Bronchial epithelial cell (primary cell): ENCODE measurements at regions not wholly inside any gene's neighbourhood (a gene's known extent, or its start where the extent isn't known, plus 50 kb on each side); places are given as distances from the start of the nearest gene placed in this dataset.
"Not testable (repeated sequence)": the region's sequence is repeated elsewhere in the genome, so short reads cannot be mapped to it uniquely, and the experiment has no call there.

Experiments used
- DNase-seq: peaks from one replicate; pipeline ENCODE4 v3.0.0-alpha.2; 2010; ENCODE audit warnings: low read depth
- FAIRE-seq: peaks from 2 replicates; lab custom pipeline; 2011; peaks lifted over from hg19 to GRCh38; lab: Jason Lieb, UNC
- H3K27me3 ChIP-seq: 2 replicates; pipeline ENCODE4 v1.5.1; 2011; ENCODE audit warnings: low read length; ENCODE audit not compliant: control insufficient read depth, insufficient read depth
- H3K36me3 ChIP-seq: 2 replicates; pipeline ENCODE4 v1.5.1; 2011; ENCODE audit warnings: low read length; ENCODE audit not compliant: control insufficient read depth, insufficient read depth
- H3K4me3 ChIP-seq: 2 replicates; pipeline ENCODE4 v1.5.1; 2011; ENCODE audit warnings: mild to moderate bottlenecking, low read depth, low read length, control low read depth
- TF ChIP-seq, protein P1 (sequence below): IDR thresholded peaks from 2 replicates; pipeline ENCODE4 v1.5.1; 2011; ENCODE audit warnings: mild to moderate bottlenecking, moderate library complexity, low read length, control low read depth, inconsistent platforms; ENCODE audit not compliant: insufficient read depth, severe bottlenecking

DNA sequence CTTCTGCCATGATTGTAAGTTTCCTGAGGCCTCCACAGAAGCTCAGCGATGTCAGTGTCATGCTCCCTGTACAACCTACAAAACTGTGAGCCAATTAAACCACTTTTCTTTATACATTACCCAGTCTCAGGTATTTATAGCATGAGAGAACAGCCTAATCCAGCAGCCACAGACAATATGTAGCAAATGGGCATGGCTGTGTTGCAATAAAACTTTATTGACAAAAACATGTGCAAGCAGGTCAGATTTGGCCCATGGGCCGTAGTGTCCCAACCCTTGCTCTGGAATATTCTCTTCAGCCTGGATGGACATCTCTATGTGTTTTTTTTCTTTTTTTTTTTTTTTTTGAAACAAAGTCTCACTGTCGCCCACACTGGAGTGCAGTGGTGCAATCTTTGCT is 60.9 kb upstream of the EEF2KMT start:
- FAIRE-seq = no peak
- no peaks in the 10 kb centered on the region for H3K27me3 ChIP-seq
- DNase-seq = no peak
- no peak overlapping the region for H3K4me3 ChIP-seq
- no peaks in the 10 kb centered on the region for H3K36me3 ChIP-seq
- TF ChIP-seq, protein P1, sequence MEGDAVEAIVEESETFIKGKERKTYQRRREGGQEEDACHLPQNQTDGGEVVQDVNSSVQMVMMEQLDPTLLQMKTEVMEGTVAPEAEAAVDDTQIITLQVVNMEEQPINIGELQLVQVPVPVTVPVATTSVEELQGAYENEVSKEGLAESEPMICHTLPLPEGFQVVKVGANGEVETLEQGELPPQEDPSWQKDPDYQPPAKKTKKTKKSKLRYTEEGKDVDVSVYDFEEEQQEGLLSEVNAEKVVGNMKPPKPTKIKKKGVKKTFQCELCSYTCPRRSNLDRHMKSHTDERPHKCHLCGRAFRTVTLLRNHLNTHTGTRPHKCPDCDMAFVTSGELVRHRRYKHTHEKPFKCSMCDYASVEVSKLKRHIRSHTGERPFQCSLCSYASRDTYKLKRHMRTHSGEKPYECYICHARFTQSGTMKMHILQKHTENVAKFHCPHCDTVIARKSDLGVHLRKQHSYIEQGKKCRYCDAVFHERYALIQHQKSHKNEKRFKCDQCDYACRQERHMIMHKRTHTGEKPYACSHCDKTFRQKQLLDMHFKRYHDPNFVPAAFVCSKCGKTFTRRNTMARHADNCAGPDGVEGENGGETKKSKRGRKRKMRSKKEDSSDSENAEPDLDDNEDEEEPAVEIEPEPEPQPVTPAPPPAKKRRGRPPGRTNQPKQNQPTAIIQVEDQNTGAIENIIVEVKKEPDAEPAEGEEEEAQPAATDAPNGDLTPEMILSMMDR = no peak

DNA sequence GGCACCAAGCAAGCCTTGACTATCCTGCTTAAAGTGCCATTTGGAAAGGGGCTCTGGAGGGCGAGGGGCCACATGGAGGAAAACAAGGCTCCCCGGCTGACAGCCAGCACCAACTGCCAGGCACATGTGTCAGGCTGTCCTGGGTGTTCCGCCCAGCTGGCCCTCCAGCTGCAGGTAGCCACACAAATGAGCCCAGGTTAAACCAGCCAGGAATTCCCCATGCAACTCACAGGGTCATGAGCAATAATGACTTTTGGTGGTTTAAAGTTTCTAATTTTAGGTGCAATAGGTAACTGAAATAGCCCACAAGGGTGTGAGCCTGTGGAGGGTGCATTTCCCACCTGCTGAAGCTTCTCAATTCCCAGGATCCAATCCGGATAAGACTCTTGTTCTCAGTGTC is 58.9 kb upstream of the EEF2KMT start:
- FAIRE-seq, H3K4me3 ChIP-seq, H3K36me3 ChIP-seq, DNase-seq, H3K27me3 ChIP-seq: not testable (repeated sequence)

DNA sequence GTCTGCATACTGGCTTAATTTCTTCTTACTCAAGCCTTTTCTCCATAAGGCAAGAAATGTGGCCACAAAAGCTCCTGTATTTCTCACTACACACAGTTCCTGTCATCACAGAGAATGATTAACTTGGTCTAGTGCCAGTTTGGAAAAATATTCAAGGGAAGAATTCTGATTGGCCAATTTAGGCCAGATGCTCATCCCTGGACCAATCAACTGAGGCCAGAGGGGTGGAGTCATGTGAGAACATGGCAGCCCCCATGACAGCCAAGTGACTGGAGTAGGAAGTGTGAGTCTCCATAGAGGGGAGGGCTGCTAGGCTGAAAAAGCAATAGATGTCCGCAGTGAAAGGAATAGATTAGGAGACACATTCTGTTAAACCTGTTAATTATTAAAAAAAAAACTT is 56.4 kb upstream of the EEF2KMT start:
- not testable (repeated sequence) for DNase-seq, H3K4me3 ChIP-seq, FAIRE-seq, H3K36me3 ChIP-seq, H3K27me3 ChIP-seq

DNA sequence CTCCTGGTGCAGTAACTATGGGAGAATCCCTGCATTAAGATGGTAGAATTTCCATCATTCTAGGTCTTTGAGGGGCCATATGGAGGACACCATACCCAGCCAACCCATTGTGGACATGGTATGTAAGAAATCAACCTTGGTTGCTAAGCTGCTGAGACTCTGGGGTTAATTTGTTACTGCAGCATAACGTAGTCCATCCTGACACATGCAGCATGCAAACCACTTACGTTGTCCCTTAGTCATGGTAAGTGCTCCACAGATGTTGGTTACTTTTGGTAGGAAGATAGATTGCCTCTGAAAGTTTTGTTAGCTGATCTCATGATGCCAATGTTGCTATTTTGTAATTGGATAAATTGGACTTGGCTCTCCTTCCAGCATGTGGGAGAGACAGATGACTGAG is 53.8 kb upstream of the EEF2KMT start:
- not testable (repeated sequence) for H3K4me3 ChIP-seq, H3K36me3 ChIP-seq, H3K27me3 ChIP-seq, DNase-seq, FAIRE-seq
